22Rv1 (cell line): ENCODE measurements at regions not wholly inside any gene's neighbourhood (a gene's known extent, or its start where the extent isn't known, plus 50 kb on each side); places are given as distances from the start of the nearest gene placed in this dataset.
"Not testable (repeated sequence)": the region's sequence is repeated elsewhere in the genome, so short reads cannot be mapped to it uniquely, and the experiment has no call there.

Source experiments
- H3K27ac ChIP-seq: fragments of 450-650 bp; 2 replicates; pipeline ENCODE4 v1.5.1; 2017
- CTCF ChIP-seq: fragments of 450-650 bp; IDR thresholded peaks from 2 replicates; pipeline ENCODE4 v1.5.1; 2017; ENCODE audit warnings: mild to moderate bottlenecking
- ZFX ChIP-seq: fragments of 450-650 bp; IDR thresholded peaks from 2 replicates; pipeline ENCODE4 v1.6.1; 2017; ENCODE audit warnings: antibody characterized with exemption, borderline replicate concordance

GRCh38 chr6:163861627-163862026 is 447.1 kb downstream of the QKI start:
- TF ChIP-seq CTCF, result no peak
- TF ChIP-seq ZFX, result no peak
- no peak overlapping the region for H3K27ac ChIP-seq

- TF ChIP-seq CTCF (no peak), ZFX (no peak)
- no peak overlapping the region for H3K27ac ChIP-seq
Measured at GRCh38 chr6:163860287-163861081, 446.0 kb downstream of the QKI start.

- H3K27ac ChIP-seq, result not testable (repeated sequence)
Measured at GRCh38 chr6:163858870-163859269, 444.4 kb downstream of the QKI start.

GRCh38 chr6:163857421-163857820 is 442.9 kb downstream of the QKI start:
- no peak overlapping the region for H3K27ac ChIP-seq
- TF ChIP-seq CTCF, result no peak
- no peak for TF ChIP-seq ZFX

- TF ChIP-seq CTCF, result no peak
- TF ChIP-seq ZFX, result no peak
Measured at GRCh38 chr6:163850874-163851273, 436.4 kb downstream of the QKI start.

GRCh38 chr6:163844761-163845160 is 430.2 kb downstream of the QKI start:
- TF ChIP-seq ZFX, result no peak
- no peak for TF ChIP-seq CTCF

More at GRCh38 chr6:163850874-163851273, 436.4 kb downstream of the QKI start:
- no peak overlapping the region for H3K27ac ChIP-seq

GRCh38 chr6:163844357-163844756 is 429.8 kb downstream of the QKI start:
- H3K27ac ChIP-seq, result no peak overlapping the region
- no peak for TF ChIP-seq CTCF
- no peak for TF ChIP-seq ZFX

More at GRCh38 chr6:163844761-163845160, 430.2 kb downstream of the QKI start:
- H3K27ac ChIP-seq, result no peak overlapping the region
